HG02970 (cell line): ENCODE measurements at regions not wholly inside any gene's neighbourhood (a gene's known extent, or its start where the extent isn't known, plus 50 kb on each side); places are given as distances from the start of the nearest gene placed in this dataset.
"Not testable (repeated sequence)": the region's sequence is repeated elsewhere in the genome, so short reads cannot be mapped to it uniquely, and the experiment has no call there.

Experiments used
- ATAC-seq: cut with Tn5 transposase; IDR thresholded peaks from one replicate; pipeline ENCODE4 v1.9.1; 2021; ENCODE audit warnings: mild to moderate bottlenecking, moderate library complexity, moderate number of reproducible peaks; ENCODE audit not compliant: unreplicated experiment, low FRiP score

DNA sequence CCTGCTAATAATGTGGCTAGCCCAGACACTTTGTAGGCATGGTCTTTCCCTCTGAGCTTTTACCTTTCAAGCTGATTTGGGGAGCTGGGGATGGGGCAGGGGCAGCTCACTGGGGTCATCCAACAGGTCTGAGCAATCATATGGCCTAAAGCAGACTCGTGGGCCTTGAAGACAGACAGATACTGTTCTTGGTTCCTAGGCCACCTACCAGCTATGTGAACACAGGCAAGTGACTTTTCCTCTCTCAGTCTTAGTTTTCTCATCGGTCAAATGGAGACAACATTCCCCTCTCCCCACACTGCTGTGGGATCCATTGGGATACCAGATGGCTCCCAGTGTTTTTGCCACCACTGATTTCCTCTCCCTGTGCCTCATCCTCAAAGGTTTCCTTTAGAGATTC lies 181.8 kb downstream of the RRAGC start:
- no peak for ATAC-seq

- ATAC-seq, result no peak
Measured at GRCh38 chr1:38677311-38677710, 182.3 kb downstream of the RRAGC start.

- no peak for ATAC-seq
Measured at GRCh38 chr1:38672692-38673091, 186.9 kb downstream of the RRAGC start.

DNA sequence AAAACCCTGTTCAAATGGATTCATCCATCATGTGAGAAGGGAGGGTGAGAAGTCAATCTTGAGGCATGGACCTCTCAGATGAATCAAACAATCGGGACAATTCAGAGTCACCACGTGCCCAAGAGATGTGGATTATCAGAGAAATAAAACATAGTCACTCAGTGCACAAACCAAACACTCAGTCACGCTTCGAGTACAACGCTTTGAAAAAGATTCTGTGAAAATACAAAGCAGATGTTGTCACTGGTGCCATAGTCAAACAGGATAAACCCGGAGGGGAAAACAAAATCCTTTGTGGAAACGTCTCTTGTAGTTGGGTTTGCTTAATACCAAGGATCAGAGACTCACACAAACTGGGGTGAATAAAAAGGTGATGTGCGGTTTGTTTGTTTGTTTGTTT lies 188.4 kb downstream of the RRAGC start:
- no peak for ATAC-seq

GRCh38 chr1:38670544-38671122 lies 188.9 kb downstream of the RRAGC start:
- no peak for ATAC-seq

- ATAC-seq, result no peak
Measured at GRCh38 chr1:38667626-38668025, 191.9 kb downstream of the RRAGC start.

DNA sequence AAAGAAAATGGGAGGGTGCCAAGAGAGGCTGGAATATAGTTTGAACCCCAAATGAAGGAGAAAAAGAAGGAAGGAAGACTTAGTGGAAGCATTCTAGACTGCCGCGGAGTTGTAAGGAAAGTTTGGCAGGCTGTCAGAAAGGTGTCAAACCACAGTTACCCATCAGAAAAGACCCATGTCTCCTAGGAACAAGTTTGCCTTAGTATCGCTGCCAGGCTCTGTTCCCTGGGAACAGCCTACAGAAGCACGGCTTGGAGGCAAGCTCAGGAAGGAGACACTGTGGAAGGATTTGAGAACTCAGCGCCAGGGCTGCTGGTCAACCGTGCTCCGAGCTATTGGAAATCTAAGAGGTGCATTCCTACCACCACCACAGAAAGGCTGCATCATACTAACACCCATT lies 197.4 kb downstream of the RRAGC start:
- no peak for ATAC-seq

DNA sequence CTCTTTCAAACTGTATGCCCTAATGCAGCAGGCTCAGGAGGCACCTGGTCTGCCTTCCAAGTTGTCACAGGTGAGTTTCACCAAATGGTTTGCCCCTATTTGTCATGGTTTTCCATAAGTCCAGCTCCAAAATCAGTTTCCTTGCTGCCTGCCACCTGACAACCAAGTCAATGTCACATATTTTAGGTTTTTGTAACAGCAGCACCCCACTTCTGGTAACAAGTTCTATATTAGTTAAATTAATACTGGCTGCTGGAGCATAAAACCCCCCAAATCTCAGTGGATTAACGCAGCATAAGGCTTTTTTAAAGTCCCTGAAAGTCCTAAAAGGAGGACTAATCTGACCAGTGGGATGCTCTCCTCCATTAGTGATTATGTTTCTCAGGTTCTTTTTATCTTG lies 200.7 kb downstream of the RRAGC start:
- ATAC-seq, result no peak

DNA sequence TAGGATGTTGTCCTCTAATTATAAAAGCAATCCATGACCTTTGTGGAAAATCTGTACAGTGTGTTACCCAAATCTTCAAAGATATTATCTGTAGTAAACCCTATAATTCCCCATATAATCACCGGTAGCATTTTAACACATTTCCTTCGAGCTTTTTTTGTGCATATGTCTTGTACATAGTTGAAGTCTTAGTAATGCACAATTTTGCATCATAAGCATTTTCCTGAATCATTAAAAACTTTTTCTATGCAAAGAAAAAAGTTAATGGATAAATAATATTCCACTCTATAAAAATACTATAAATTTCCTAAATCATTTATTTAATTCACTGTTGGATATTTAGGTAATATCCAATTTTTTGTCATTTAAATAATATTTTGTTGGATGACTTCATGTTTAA lies 201.7 kb downstream of the RRAGC start:
- no peak for ATAC-seq

GRCh38 chr1:38657207-38657840 lies 202.2 kb downstream of the RRAGC start:
- no peak for ATAC-seq

DNA sequence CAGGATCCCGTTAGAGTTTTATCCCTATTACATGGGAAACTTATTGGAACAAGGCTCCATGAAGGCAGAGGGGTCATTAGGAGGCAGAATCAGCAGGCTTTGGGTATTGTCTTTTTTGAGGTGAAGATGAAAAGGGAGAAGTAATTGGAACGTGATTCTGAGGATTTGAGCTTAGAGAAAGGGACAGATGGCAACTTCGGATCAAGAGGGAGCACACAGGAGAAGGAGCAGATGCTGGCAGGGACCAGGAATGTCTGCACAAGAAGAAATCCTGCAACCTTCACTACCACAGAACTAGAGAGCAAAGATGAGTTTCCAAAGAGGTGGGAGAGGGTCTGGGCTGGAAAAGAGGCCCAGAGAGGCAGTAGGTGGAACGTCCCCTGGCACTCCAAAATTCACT lies 202.8 kb downstream of the RRAGC start:
- ATAC-seq, result no peak

DNA sequence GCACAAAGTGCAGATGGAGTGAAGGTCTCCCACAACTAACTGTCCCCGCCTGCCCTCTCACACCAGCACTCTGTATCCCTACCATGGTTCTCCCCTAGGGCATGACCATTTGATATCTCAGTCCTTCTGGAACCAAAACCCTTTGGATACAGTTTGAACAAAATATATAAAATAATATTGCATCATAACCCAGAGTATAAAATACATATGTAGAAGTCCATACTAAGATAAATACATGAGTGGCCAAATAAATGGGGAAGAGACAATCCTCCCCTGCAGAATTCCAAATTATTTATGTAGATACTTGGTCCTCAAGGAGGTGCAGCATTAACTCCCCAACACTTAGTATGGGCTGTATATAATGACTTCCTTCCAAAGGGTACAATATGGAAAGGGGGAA lies 207.4 kb downstream of the RRAGC start:
- ATAC-seq, result no peak

DNA sequence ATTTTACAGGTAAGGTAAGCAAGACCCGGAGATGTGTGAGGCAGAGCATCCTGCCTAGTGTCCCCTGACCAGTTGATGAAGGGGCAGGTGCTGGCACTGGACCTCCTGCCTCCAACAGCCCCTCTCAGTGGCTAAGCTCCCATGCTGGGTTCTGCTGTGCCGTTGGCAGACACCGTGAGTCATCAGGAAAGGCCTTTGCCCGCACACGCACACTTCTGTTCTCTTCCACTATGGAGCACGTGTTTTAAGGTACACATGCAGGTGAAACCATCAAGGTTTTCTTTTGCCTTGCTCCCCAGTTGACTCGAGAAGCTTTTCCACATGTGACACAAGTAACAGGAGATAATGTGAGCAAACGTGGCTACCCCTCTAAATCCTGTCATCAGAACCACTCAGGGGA lies 207.9 kb downstream of the RRAGC start:
- ATAC-seq, result no peak

DNA sequence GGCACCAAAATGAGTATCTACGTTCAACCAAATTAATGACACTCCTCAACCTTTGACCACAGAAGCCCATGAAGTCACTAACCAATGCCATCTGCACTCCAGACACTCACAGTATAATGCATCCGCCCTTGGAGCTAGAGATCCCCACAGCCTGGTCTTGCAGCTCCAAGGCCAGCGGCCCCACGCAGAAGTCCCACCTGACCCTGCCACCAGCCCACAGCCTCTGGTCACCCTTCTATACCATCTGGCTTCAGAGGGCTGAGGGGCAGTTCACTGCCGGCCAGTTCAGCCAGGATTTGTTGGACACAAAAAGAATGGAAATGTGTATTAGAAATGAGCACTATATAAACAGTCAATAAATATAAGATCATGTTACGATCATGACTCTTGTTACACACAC lies 211.2 kb downstream of the RRAGC start:
- ATAC-seq, result no peak

DNA sequence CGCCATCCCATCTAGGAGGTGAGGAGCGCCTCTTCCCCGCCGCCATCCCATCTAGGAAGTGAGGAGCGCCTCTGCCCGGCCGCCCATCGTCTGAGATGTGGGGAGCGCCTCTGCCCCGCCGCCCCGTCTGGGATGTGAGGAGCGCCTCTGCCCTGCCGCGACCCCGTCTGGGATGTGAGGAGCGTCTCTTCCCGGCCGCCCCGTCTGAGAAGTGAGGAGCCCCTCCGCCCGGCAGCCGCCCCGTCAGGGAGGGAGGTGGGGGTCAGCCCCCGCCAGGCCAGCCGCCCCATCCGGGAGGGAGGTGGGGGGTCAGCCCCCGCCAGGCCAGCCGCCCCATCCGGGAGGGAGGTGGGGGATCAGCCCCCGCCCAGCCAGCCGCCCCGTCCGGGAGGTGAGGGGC lies 212.2 kb downstream of the RRAGC start:
- not testable (repeated sequence) for ATAC-seq

- ATAC-seq, result no peak
Measured at GRCh38 chr1:38644092-38644491, 215.5 kb downstream of the RRAGC start.

GRCh38 chr1:38641661-38642060 lies 217.9 kb downstream of the RRAGC start:
- ATAC-seq, result no peak

DNA sequence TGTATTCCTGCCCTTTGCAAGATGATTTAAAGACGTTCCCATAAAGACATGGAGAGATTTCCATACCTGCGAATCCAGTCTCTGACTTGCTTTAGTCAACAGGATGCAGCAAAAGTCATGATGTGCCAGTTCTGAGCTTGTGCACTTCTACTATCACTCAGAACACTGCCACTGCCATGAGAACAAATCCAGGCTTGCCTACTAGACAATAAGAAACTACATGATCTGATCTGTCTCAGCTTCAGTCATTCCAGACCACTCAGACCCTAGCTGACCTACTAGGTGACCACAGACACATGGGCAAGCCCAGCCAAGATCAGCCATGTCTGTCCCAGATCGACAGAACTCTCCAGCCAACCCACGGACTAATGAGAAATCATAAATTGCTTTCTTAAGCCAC lies 219.2 kb downstream of the RRAGC start:
- ATAC-seq, result no peak

- no peak for ATAC-seq
Measured at GRCh38 chr1:38628241-38628640, 231.3 kb downstream of the RRAGC start.

DNA sequence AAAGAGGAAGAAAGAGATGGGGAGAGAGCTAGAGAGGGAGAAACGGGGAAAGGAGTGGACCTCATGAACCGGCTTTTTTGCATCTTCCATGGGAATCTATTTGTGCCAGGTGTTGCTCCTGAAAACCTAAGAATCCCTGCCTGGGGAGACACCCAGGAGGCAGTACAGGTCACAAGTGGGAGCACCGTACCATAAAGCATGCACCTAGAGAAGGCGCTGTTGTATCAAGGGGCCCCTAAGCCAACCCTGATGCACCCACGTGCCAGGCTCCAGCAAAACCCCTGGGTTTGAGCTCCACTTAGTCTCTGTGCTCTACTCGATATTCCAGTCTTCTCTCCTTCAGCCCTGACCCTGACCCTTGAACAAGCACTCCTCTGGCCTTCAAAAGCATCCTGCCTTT lies 233.6 kb downstream of the RRAGC start:
- ATAC-seq, result no peak

GRCh38 chr1:38624336-38625039 lies 235.1 kb downstream of the RRAGC start:
- no peak for ATAC-seq

DNA sequence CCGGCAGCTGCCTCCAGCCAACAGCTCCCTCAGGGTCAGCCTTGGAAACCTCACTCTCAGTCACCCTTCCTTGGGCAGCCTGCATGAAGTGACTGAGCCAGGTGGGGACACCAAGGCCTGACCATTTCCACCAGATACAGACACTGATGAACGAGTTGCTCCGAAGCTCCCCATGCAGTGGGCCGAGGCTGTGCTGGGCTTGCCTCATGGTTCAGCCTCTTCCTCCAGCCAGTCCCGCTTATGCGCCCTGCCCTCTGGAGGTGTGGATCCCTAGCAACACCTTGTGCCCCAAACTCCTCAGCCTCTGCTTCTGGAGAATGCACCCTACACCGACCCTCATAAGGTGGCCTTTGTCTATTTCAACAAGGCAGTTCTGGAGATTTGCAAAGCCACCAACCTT lies 236.0 kb downstream of the RRAGC start:
- no peak for ATAC-seq
